SKM-1 treated with dmso at 0.1 percent for 144 hours (cell line): ENCODE measurements at regions not wholly inside any gene's neighbourhood (a gene's known extent, or its start where the extent isn't known, plus 50 kb on each side); places are given as distances from the start of the nearest gene placed in this dataset.
"Not testable (repeated sequence)": the region's sequence is repeated elsewhere in the genome, so short reads cannot be mapped to it uniquely, and the experiment has no call there.

Experiments
- DNase-seq: peaks from one replicate; lab custom pipeline; 2025; ENCODE audit not compliant: unreplicated experiment; lab: John Stamatoyannopoulos, UW

- no peak for DNase-seq
Measured at GRCh38 chrX:33989936-33990335, 142.2 kb downstream of the FAM47A start.

GRCh38 chrX:33987458-33987857 is 144.7 kb downstream of the FAM47A start:
- no peak for DNase-seq

- DNase-seq, result no peak
Measured at GRCh38 chrX:33974676-33975075, 157.4 kb downstream of the FAM47A start.

DNA sequence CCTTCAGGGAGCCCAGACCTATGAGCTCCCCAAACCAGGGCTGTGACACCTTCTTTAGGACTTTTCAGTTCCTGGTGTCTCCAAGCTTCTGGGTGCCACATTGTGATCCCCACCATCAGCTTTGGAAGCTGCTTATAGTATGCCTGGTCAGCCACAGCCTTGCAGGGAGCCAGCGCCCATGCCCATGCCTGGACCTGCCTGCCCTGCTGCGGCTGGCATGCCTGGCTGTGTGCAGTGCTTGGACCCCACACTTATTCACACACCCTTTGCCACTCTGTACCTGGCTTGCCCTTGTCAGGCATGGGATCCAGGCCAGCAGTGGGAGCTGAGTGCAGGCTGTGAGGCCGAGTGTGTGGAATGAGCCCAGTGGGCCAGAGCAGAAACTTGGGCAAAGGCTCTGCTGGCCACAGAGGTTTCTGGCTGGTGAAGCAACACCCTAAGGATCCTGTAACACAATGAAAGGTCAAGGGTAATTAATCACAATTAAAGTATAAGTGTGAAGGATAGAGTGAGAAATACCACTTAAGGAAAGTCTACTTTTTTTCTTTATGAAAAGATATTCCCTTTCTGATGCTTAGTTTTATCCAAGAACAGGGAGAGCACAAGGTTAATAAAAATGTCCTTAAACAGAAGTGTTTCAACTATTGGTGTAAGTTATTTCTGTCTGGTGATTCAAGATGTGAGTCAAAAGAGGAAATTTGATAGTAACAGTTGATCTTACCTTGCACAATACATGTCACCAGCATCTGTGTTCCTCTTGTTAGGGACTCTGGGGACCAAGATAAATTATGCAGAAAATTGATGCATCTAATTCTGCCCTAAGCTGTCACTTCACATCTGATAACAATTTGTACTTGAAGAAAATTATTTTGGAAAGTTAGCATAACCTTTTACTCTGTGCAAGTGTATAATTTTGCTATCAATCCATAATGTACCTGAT is 161.8 kb downstream of the FAM47A start:
- peak; percentile 57 for DNase-seq

DNA sequence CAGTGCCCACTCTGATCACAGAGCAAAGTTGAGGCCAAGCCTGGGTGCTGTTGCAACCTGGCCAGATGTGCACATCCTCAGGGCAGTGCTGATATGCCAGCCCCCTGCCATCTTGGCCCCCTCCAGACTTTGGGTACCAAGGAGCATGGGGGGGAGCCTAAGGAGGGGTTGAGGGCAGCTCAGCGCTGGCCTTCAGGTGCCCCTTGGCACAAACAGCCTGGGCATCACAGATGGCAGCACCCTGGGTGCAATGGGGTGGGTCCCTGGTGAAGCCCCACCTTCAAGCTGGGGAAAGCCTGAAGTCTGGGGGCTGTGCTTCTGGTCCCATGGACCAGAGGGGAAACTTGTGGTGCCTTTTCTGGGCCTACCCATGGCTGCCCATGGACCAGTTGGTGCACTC is 163.0 kb downstream of the FAM47A start:
- no peak for DNase-seq

DNA sequence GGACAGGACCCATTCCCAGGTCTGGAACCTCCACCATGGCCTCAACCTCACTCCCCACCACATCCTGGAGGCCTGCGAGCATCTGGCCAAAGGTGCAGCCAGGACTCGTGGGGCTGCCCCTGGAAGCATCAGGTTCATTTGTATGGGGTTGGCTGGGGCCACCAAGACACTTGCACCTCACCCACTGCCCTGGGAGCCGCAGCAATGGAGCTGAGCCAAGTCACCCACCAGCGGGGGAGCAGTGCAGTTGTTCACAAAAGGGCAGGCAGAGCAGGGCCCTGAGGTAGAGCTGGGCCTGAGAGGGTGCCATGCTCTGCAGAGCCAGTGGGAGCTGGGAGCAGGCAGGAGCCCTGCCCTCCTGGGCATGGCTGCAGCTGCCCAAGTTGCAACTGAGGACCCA is 163.5 kb downstream of the FAM47A start:
- DNase-seq, result no peak

GRCh38 chrX:33949300-33949699 is 182.8 kb downstream of the FAM47A start:
- DNase-seq, result no peak

- not testable (repeated sequence) for DNase-seq
Measured at GRCh38 chrX:33926249-33926648, 205.9 kb downstream of the FAM47A start.

GRCh38 chrX:33923262-33923661 is 208.9 kb downstream of the FAM47A start:
- no peak for DNase-seq

DNA sequence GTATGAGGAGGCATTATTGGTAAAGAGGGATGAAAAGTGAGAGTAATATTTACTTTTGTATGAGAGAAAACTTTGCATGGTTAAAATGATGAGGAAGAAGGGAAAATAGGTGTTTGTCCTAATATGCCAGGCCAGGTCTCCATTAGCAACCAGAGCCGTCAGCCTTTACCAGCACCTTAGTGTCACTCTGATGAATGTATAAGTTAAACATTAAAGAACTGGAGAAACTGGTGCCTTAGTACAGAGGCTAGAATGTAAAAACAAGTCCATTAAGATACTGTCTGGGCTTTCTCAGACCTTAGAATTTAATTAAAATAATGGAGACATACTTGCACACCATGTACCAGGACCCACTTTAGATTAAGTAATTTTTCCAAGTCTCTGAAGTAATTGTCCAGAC is 222.3 kb downstream of the FAM47A start:
- no peak for DNase-seq

- no peak for DNase-seq
Measured at GRCh38 chrX:33908898-33909297, 223.2 kb downstream of the FAM47A start.

DNA sequence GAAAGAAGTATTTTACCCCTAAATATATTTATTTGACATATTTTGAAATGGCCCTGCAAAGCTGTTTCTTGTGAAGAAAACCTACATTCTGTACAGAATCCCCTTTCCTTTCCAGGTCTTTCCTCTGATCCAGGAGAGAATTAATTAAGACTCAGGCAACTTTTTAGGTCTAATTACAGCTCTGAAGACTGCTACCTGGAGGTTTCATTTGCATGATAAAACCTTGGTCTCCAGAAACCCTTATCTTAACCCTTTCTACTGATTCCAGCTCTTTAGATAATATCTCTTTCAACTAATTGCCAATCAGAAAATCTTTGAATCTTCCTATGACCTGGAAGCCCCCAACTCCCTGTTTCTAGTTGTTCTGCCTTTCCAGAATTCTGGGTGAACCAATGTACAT is 224.0 kb downstream of the FAM47A start:
- no peak for DNase-seq

DNA sequence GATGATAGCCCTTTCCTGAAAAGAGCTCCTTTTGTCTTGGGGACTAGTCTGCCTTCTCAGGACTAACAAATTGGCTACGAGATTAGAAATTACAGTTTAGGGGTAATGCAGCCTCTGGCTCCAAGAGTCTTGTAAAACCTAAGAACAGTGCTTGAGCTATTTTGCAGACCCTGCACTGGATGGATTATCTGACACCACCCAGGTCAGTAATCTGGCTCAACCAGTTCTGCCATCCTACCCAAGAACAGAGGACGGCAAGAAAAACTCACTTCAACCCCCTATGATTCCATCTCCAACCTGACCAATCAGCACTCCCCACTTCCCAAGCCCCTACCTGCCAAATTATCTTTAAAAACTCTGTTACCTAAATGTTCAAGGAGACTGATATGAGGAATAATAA is 225.1 kb downstream of the FAM47A start:
- no peak for DNase-seq

- no peak for DNase-seq
Measured at GRCh38 chrX:33892670-33893069, 239.4 kb downstream of the FAM47A start.

DNA sequence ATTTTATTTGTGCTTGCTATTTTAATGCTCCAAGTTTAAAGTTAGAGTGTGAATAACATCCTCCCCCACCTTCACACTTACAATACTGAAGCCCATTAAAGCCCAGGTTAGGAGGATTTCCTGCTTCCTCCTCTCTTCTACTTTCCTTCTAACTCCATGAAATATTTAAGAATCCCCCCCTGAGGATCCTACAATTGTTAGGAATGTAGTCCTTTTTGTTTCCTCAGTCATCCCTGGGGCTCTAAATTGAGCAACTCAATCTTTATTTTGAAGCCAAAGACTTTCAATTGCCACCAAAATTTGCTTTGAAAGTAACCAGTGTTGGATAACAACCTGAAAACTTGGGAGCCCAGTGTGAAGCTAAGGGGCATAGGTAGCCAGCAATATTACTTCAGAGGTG is 276.9 kb downstream of the FAM47A start:
- DNase-seq, result no peak

GRCh38 chrX:33852146-33852545 is 280.0 kb downstream of the FAM47A start:
- not testable (repeated sequence) for DNase-seq

GRCh38 chrX:33840176-33840575 is 291.9 kb downstream of the FAM47A start:
- no peak for DNase-seq

- DNase-seq, result no peak
Measured at GRCh38 chrX:33831211-33831610, 300.9 kb downstream of the FAM47A start.

DNA sequence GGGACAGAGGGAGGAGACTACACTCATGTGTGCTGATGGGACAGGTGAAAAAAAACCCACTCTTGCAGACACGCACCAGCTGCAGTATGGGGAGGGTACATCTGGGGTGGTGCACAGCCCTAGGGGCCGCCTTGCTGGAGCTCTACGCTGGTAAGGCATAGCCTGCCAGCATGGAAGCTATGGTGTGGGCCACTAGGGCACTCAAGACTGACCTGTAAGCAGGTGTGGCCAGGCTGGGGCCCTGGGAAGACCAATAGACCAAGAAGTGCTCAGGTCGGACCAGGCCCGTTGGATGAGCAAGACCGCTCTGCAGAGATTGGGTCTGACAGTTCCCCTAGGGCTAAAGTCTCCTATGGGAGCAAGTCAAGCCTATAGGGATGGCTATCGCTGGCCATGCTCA is 314.8 kb downstream of the FAM47A start:
- no peak for DNase-seq

DNA sequence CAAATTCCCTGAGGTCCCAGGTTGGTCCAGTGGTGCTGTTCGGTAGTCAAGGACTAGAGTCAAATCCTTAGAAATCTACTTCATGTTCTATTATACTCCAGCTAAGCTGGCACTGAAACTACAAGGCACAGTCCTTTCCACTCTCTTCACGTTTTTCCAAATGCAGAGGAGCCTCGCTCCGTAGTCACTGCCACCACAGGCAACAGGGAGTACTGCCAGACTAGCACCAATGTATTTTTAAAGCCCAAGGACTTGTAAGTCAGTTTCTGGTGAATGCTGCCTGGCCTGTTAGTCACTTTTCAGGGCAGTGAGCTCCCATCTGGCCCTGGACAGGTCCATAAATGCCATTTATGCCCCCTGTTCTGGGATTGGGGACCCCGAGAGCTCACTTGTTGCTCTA is 323.5 kb downstream of the FAM47A start:
- no peak for DNase-seq

GRCh38 chrX:33784548-33784947 is 347.6 kb downstream of the FAM47A start:
- no peak for DNase-seq

DNA sequence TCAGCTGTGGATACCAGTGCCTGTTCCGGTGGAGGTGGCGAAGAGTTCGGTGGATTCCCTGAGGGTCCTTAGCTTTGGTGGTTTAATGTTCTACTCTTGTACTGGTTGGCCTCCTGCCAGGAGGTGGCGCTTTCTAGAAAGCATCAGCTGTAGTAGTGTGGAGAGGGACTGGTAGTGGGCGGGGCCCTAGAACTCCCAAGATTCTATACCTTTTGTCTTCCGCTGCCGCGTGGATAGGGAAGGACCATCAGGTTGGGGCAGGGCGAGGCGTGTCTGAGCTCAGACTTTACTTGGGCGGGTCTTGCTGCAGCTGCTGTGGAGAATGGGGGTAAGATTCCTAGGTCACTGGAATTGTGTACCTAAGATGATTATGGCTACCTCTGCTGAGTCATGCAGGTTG is 390.3 kb downstream of the FAM47A start:
- no peak for DNase-seq

- DNase-seq, result no peak
Measured at GRCh38 chrX:33735182-33735581, 396.9 kb downstream of the FAM47A start.
